ENCODE measurements at regions not wholly inside any gene's neighbourhood (a gene's known extent, or its start where the extent isn't known, plus 50 kb on each side); places are given as distances from the start of the nearest gene placed in this dataset.

DNA sequence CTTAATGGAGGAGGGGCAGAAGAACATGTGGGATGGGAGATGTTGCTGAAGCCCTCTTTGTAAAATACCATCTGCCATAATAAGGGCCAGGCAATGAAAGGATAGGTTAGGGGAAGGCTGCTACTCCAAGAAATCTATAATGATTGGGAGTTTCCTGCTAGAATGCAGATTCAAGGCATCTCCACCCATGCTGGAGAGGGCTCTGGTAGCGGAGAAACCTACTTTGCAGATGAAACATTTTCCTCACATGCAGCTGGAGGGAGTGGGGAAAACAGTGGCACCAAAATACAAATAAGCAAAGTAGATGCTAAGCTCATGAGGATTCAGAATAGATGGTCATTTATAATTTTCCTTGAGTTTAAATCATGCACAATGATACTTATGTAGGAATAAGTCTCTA, 82.3 kb upstream of the GCFC2 start:
- TF ChIP-seq SUZ12 (IDR thresholded peaks at IDR 0.05; ENCODE audit: extremely low read depth, insufficient read depth, insufficient read length), result no peak
- no peak for TF ChIP-seq ZNF274 (IDR thresholded peaks at IDR 0.05; ENCODE audit: low read depth, low read length)
- TF ChIP-seq YY1 (IDR thresholded peaks at IDR 0.05; ENCODE audit: insufficient read depth, insufficient read length), result no peak

All from NT2/D1 (cell line).